Type B pancreatic cell (in vitro differentiated cells): ENCODE measurements at regions not wholly inside any gene's neighbourhood (a gene's known extent, or its start where the extent isn't known, plus 50 kb on each side); places are given as distances from the start of the nearest gene placed in this dataset.
"Not testable (repeated sequence)": the region's sequence is repeated elsewhere in the genome, so short reads cannot be mapped to it uniquely, and the experiment has no call there.

ENCODE experiments used
- DNase-seq: peaks from one replicate; pipeline ENCODE4 v3.0.0; 2021; ENCODE audit warnings: mixed read lengths; ENCODE audit not compliant: unreplicated experiment; ENCODE audit errors: extremely low spot score
- H3K27ac Mint-ChIP-seq: 2 replicates; pipeline ENCODE4 v1.8.0; 2021; ENCODE audit warnings: mild to moderate bottlenecking, mixed read lengths
- H3K27me3 Mint-ChIP-seq: 2 replicates; pipeline ENCODE4 v1.8.0; 2021; ENCODE audit warnings: mixed read lengths
- H3K36me3 Mint-ChIP-seq: 2 replicates; pipeline ENCODE4 v1.8.0; 2021; ENCODE audit warnings: mixed read lengths
- H3K4me1 Mint-ChIP-seq: one replicate; pipeline ENCODE4 v1.8.0; 2021; ENCODE audit warnings: mixed read lengths; ENCODE audit not compliant: unreplicated experiment
- H3K4me3 Mint-ChIP-seq: 2 replicates; pipeline ENCODE4 v1.8.0; 2021; ENCODE audit warnings: mild to moderate bottlenecking, mixed read lengths
- H3K9me3 Mint-ChIP-seq: 2 replicates; pipeline ENCODE4 v1.8.0; 2021; ENCODE audit warnings: mixed read lengths
- TF ChIP-seq, protein P1 (sequence below): fragments of 200-600 bp; sonication (generic); conservative IDR thresholded peaks from 2 replicates; pipeline ENCODE4 v1.5.0; 2021; ENCODE audit warnings: antibody characterized with exemption, mild to moderate bottlenecking

DNA sequence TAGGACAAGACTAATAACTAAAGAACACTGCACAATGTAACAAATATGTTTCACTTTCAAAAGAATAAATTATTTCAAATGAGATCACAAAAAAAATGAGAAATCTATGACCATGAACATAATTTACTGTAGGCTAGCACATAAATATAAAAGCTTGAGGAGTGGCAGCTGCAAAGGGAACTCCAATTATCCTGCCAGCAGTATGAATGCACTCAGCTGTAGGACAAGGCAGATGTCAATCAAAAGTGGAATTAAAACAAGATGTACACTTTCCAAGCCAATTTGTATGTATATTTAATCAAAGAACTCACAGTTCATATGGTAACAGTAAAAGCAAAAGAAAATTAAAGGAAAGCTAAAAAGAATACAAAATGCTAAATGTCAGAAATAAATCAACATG, 76.6 kb upstream of the NCKAP5 start:
- Mint-ChIP-seq H3K9me3 (peaks cover 3% of the 10 kb centered on the region), H3K4me1 (peaks cover 9% of the 10 kb centered on the region), H3K36me3 (no peaks in the 10 kb centered on the region), H3K4me3 (no peak overlapping the region), H3K27ac (no peak overlapping the region), H3K27me3 (peaks cover 5% of the 10 kb centered on the region)
- TF ChIP-seq, protein P1, sequence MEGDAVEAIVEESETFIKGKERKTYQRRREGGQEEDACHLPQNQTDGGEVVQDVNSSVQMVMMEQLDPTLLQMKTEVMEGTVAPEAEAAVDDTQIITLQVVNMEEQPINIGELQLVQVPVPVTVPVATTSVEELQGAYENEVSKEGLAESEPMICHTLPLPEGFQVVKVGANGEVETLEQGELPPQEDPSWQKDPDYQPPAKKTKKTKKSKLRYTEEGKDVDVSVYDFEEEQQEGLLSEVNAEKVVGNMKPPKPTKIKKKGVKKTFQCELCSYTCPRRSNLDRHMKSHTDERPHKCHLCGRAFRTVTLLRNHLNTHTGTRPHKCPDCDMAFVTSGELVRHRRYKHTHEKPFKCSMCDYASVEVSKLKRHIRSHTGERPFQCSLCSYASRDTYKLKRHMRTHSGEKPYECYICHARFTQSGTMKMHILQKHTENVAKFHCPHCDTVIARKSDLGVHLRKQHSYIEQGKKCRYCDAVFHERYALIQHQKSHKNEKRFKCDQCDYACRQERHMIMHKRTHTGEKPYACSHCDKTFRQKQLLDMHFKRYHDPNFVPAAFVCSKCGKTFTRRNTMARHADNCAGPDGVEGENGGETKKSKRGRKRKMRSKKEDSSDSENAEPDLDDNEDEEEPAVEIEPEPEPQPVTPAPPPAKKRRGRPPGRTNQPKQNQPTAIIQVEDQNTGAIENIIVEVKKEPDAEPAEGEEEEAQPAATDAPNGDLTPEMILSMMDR = no peak
- DNase-seq = no peak

DNA sequence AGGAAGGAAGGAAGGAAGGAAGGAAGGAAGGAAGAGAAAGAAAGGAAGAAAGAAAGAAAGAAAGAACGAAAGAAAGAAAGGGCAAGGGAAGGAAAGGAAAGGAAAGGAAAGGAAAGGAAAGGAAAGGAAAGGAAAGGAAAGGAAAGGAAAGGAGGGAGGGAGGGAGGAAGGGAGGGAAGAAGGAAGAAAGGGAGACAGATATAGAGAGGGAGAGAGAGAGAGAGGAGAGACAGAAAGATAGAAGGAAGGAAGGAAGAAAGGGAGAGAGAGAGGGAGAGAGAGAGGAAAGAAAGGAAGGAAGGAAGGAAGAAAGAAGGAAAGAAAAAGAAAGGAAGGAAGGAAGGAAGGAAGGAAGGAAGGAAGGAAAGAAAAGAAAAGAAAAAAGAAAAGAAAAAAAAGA, 79.1 kb upstream of the NCKAP5 start:
- peaks cover 15% of the 10 kb centered on the region for H3K27me3 Mint-ChIP-seq
- H3K27ac Mint-ChIP-seq, H3K36me3 Mint-ChIP-seq, H3K4me1 Mint-ChIP-seq, H3K9me3 Mint-ChIP-seq, H3K4me3 Mint-ChIP-seq, DNase-seq: not testable (repeated sequence)

DNA sequence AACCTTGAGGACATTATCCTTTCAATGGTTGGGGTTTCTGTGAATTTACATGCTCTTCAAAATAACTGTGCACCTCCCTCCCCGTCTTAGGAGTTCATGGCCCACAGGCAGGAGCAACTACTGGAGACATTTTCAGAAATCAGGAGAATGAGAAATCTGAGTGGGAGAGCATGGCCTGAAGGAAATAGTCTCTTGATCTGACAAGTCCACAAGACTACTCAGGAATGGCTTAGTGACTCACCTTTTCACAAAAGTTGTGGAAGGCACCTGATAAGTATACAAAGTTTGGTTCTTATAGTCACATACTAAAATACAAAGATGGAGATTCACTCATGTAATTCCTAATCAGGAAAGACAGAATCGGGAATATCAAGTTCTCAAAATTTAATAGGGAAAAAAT, 83.6 kb upstream of the NCKAP5 start:
- Mint-ChIP-seq H3K4me3 (no peak overlapping the region), H3K27ac (no peak overlapping the region), H3K27me3 (peaks cover 13% of the 10 kb centered on the region), H3K36me3 (no peaks in the 10 kb centered on the region), H3K9me3 (no peaks in the 10 kb centered on the region), H3K4me1 (no peaks in the 10 kb centered on the region)
- DNase-seq = no peak
- TF ChIP-seq, protein P1 = no peak

DNA sequence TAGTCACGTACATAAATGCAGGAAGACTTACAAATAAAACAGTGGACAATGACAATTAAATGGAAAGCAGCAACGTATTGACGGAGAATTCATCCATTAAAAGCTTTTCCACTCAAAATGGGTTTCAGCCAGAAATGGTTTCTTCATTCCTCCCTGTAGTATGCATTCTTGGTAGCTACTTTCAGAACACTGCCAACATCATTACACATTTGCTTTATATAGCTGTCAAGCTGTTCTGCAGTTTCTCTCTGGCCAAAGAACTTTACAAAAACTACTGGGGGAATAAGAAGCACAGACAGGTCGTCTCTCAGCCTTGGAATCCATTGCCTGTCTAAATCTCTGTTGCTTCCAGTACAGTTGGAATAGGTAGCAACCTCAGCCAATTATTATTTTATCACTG, 84.1 kb upstream of the NCKAP5 start:
- Mint-ChIP-seq H3K36me3 (no peaks in the 10 kb centered on the region), H3K27ac (no peak overlapping the region), H3K9me3 (peaks cover 1% of the 10 kb centered on the region), H3K4me3 (no peak overlapping the region), H3K4me1 (no peaks in the 10 kb centered on the region), H3K27me3 (peaks cover 14% of the 10 kb centered on the region)
- TF ChIP-seq, protein P1 = no peak
- no peak for DNase-seq

DNA sequence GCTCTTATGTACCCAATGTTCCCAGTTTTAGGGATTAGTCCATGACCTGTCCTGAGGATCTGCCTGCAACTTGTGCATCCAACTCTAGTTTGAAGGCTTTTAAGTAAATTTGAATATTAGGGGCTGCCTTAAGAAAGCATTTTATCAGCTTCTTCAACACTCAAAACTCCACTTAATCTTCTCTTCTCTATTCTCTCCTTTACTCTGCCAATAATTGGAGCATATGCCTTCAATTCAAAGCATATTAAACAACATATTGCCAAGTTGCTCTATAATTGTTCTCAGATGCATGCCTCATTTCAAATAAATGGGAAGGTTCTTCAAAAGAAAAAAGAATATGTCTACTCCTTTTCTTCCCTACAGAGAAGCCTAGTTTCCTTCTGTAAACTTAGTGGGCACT, 84.8 kb upstream of the NCKAP5 start:
- Mint-ChIP-seq H3K27me3 (peaks cover 17% of the 10 kb centered on the region), H3K27ac (no peak overlapping the region), H3K9me3 (peaks cover 5% of the 10 kb centered on the region), H3K36me3 (no peaks in the 10 kb centered on the region), H3K4me3 (no peak overlapping the region), H3K4me1 (no peaks in the 10 kb centered on the region)
- TF ChIP-seq, protein P1 = no peak
- DNase-seq = no peak

DNA sequence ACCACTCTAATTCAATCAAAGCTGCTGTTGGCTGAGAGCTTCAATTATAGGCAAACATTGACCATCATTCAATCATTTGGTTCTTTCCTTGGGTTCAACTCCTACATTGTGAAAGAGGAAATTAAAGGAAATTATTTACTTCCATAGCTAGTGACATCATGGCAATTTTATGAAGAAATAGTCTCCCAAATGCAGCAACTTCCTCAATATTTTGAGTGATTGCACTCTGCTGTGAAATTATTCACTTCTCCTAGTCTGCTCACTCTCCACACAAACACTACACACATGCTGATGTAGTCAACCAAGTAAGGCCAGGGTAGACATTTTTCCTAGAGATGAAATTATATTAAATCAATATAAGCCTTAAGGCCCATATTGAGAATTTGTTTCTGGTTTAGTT, 86.7 kb upstream of the NCKAP5 start:
- H3K4me3 Mint-ChIP-seq = no peak overlapping the region
- H3K4me1 Mint-ChIP-seq = no peaks in the 10 kb centered on the region
- H3K27me3 Mint-ChIP-seq = peaks cover 24% of the 10 kb centered on the region
- H3K9me3 Mint-ChIP-seq = peaks cover 5% of the 10 kb centered on the region
- DNase-seq = no peak
- TF ChIP-seq, protein P1 = no peak
- H3K36me3 Mint-ChIP-seq = no peaks in the 10 kb centered on the region
- no peak overlapping the region for H3K27ac Mint-ChIP-seq
